GM12864 (cell line): ENCODE measurements at regions not wholly inside any gene's neighbourhood (a gene's known extent, or its start where the extent isn't known, plus 50 kb on each side); places are given as distances from the start of the nearest gene placed in this dataset.

Experiments used
- DNase-seq: peaks from one replicate; pipeline ENCODE4 v3.0.0-alpha.2; 2011; ENCODE audit warnings: low read depth
- H3K4me3 ChIP-seq: 2 replicates; pipeline ENCODE4 v1.5.1; 2011; ENCODE audit warnings: mild to moderate bottlenecking, low read depth, low read length, control low read depth
- CTCF ChIP-seq: IDR thresholded peaks from 2 replicates; pipeline ENCODE4 v1.5.1; 2011; ENCODE audit warnings: low read depth, mild to moderate bottlenecking, moderate library complexity, low read length, control low read depth, inconsistent platforms; ENCODE audit errors: missing control alignments

GRCh38 chr4:27088491-27088890 lies 227.8 kb downstream of the STIM2 start:
- no peak overlapping the region for H3K4me3 ChIP-seq
- DNase-seq = no peak
- no peak for TF ChIP-seq CTCF

- no peak overlapping the region for H3K4me3 ChIP-seq
- TF ChIP-seq CTCF = no peak
- DNase-seq = no peak
Observed at GRCh38 chr4:27089186-27089585, 228.5 kb downstream of the STIM2 start.

- no peak for TF ChIP-seq CTCF
- H3K4me3 ChIP-seq = no peak overlapping the region
- DNase-seq = no peak
Observed at GRCh38 chr4:27090406-27090805, 229.8 kb downstream of the STIM2 start.

GRCh38 chr4:27094224-27094623 lies 233.6 kb downstream of the STIM2 start:
- no peak for DNase-seq
- TF ChIP-seq CTCF = no peak

GRCh38 chr4:27094783-27095182 lies 234.1 kb downstream of the STIM2 start:
- TF ChIP-seq CTCF = no peak
- DNase-seq = no peak
- no peak overlapping the region for H3K4me3 ChIP-seq

More at GRCh38 chr4:27094224-27094623, 233.6 kb downstream of the STIM2 start:
- no peak overlapping the region for H3K4me3 ChIP-seq

- no peak for TF ChIP-seq CTCF
- no peak overlapping the region for H3K4me3 ChIP-seq
- DNase-seq = no peak
Observed at GRCh38 chr4:27096142-27096824, 235.6 kb downstream of the STIM2 start.

GRCh38 chr4:27098034-27098433 lies 237.4 kb downstream of the STIM2 start:
- DNase-seq = no peak
- TF ChIP-seq CTCF = no peak
- no peak overlapping the region for H3K4me3 ChIP-seq
